C4-2B (cell line): ENCODE measurements at regions not wholly inside any gene's neighbourhood (a gene's known extent, or its start where the extent isn't known, plus 50 kb on each side); places are given as distances from the start of the nearest gene placed in this dataset.

Experiments
- CTCF ChIP-seq: fragments of 450-650 bp; conservative IDR thresholded peaks from 2 replicates; pipeline ENCODE4 v1.5.1; 2017; ENCODE audit warnings: mild to moderate bottlenecking
- ZFX ChIP-seq: fragments of 450-650 bp; IDR thresholded peaks from 2 replicates; pipeline ENCODE4 v1.6.1; 2017

- TF ChIP-seq CTCF (no peak), ZFX (no peak)
These were observed 262.5 kb upstream of the SORCS1 start for GRCh38 chr10:107427016-107427415.
